NCI-H2196 treated with DMSO at 0.1 percent for 48 hours (cell line): ENCODE measurements at regions not wholly inside any gene's neighbourhood (a gene's known extent, or its start where the extent isn't known, plus 50 kb on each side); places are given as distances from the start of the nearest gene placed in this dataset.

ENCODE experiments used
- DNase-seq: peaks from one replicate; lab custom pipeline; 2025; ENCODE audit not compliant: unreplicated experiment; lab: John Stamatoyannopoulos, UW

GRCh38 chr11:15378941-15379340 lies 264.2 kb downstream of the INSC start:
- no peak for DNase-seq

DNA sequence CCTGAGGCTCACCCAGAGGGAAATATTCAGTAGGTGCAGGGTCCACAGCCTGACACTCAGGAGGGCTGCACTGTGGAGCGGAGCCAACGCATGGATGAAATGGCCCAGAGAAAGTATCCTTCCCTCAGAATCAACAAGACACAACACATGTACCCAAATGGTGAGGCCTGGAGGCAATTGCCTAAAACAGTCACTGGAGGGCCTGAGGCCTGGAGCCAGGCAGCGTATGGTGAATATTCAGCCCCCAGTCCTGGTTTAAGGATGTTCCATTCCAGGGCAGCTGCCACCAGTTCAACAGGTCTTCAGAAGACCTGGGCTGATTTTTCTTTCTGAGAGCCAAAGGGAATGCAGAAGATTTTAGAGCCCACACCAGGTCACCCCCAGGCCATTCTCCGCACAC lies 264.8 kb downstream of the INSC start:
- DNase-seq = no peak

DNA sequence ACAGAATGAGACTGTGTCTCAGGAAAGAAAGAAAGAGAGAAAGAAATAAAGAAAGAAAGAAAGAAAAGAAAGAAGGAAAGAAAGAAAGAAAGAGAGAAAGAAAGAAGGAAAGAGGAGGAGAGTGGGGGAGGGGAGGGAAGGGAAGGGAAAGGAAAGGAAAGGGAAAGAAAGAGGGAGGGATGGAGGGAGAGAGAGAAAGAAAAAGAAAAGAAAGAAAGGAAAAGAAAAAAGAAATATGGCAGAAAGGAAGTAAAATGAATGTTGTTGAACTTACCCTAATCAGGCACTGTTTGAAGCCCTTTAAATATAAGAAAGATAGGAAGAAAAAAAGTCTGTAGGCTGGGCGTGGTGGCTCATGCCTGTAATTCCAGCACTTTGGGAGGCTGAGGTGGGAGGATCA lies 276.1 kb downstream of the INSC start:
- no peak for DNase-seq

DNA sequence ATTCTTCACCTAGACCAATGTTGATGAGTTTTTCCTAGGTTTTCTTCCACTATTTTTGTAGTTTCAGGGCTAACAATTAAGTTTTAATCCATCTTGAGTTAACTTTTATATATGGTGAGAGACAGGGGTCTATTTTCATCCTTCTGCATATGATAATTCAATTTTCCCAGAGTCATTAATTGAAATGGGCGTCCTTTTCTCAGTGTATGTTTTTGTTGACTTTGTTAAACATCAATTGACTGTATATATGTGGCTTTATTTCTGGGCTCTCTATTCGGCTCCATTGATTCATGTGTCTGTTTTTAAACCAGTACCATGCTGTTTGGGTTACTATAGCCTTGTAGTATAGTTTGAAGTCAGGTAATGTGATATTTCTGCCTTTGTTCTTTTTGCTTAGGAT lies 282.1 kb downstream of the INSC start:
- no peak for DNase-seq

- DNase-seq = no peak
Measured at GRCh38 chr11:15406851-15407351, 292.2 kb downstream of the INSC start.

DNA sequence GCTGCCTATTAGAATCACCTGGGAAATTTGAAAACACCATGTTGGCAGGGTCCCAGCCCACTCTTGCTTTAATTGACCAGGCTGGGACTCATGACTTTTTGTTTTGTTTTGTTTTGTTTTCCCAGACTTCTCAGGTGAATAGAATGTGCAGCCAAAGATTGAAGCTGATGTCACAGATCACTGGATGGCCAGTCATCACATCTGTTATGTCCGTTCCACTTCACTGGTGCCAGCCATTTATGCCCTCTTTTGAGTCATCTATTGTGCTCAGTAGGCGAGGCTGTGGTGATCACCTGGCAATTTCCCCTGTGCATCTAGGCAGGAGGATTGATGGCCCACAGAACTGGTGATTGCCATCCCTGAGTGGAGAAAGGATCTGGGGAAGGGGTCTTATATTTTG lies 297.3 kb downstream of the INSC start:
- DNase-seq = no peak

DNA sequence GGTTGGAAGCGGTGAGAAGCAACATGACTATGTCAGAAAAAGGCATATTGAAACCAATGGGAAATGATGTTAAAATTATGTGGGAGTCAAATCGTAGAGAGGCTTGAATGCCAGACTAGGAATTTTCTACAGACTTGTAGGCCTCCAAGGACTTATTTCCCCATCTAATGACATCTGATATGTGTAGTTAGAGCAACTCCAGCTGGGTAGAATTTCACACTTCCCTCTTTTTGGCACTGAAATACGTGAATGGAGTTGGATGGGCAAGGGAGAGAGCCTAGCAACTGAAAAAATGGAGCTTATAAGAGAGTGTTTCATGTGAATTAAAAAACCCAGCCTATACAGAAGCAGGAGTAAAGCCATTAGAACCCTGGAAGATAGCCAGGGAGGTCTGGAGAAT lies 304.2 kb downstream of the INSC start:
- DNase-seq = no peak

- DNase-seq = no peak
Measured at GRCh38 chr11:15419696-15420095, 305.0 kb downstream of the INSC start.

- no peak for DNase-seq
Measured at GRCh38 chr11:15430381-15430780, 315.7 kb downstream of the INSC start.

GRCh38 chr11:15434529-15434928 lies 319.8 kb downstream of the INSC start:
- DNase-seq = no peak

DNA sequence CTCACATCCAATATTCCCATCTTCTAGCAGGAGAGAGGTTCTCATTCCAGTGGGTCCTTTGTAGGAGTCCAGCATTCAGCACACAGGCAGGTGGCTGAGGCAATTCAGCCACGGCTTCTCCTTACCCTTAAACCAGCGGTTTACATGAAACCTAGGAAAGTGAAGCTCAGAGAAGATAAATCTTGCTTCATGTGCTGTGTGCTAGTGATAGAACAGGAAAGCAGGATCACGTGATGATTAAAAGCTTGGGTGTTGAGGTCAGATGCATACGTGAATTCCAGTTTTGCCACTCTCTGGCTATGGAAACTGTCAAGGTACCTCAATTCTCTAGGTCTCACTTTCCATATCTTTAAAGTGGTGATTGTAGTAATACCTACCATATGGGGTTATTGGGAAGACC lies 331.6 kb downstream of the INSC start:
- DNase-seq = no peak

GRCh38 chr11:15446929-15447328 lies 332.2 kb downstream of the INSC start:
- no peak for DNase-seq

GRCh38 chr11:15451713-15452112 lies 337.0 kb downstream of the INSC start:
- DNase-seq = no peak

DNA sequence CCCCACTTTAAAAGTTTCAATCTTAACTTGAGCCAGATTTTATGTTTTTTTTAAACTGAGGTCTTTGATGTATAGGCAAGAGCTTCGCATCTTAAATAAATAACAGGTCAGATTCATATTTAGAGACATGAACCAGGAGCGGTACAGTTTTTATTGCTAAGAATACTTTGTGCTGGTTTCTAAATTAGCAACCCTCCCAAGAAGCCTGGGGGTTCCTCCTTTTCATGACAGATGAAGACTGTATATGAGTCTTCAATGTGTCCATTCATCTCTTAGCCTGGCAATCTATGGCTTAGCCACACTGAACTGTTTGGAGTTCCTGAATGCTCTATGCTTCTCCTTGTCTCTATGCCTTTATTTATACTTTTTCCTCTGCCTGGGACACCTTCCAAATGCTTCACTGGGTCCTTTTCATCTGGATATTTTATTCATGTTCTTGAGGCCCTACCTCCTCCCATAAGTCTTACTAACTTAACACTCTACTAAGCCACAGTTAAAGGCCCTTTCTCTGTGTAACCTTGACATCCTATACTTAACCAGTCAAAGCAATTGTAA lies 338.6 kb downstream of the INSC start:
- DNase-seq = no peak

DNA sequence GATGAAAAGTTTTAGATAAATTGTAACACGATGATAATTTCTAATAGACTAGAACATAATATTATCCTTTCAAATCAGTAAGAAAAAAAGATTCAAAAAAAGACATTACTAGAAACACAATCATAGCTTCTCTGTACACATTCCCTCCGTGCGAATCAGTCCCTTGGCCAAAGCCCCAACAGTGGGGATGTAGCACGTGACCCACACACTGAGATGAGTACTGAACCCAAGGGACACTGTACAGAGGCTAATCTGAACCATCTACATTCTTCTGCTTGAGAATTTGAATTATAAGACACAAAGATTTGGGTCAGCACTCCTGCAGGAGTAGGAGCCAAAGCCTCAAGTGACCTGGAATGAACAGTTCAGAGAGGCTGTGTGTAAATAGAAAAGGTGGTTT lies 353.7 kb downstream of the INSC start:
- DNase-seq = no peak

GRCh38 chr11:15471048-15471894 lies 356.5 kb downstream of the INSC start:
- no peak for DNase-seq

- DNase-seq = no peak
Measured at GRCh38 chr11:15471895-15472799, 357.4 kb downstream of the INSC start.

DNA sequence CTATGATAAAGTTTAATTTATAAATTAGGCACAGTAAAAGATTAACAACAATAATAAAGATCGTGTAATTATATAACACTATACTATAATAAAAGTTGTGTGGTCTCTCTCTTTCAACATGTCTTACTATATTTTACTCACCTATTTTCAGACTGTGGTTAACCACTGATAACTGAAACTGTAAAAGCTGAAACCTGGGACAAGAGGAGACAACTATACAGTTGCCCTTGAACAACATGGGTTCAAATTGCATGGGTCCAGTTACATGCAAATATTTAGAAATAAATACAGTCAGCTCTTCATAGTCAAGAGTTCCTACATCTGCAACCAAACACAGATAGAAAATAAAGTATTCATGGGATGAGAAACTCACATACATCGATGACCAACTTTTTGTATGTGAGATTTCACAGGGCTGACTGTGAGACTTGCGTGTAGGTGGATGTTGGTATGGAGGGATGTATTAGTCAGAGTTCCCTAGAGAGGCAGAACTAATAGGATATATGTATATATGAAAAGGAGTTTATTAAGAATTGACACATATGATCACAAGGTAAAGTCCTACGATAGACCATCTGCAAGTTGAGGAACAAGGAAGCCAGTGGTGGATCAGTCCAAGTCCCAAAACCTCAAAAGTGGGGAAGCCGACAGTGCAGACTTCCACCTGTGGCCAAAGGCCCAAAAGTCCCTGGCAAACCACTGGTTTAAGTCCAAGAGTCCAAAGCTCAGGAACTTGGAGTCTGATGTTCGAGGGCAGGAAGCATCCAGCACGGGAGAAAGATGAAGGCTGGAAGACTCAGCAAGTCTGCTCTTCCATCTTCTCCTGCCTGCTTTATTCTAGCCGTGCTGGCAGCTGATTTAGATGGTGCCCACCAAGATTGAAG lies 359.5 kb downstream of the INSC start:
- no peak for DNase-seq

GRCh38 chr11:15476371-15476917 lies 361.7 kb downstream of the INSC start:
- DNase-seq = no peak

DNA sequence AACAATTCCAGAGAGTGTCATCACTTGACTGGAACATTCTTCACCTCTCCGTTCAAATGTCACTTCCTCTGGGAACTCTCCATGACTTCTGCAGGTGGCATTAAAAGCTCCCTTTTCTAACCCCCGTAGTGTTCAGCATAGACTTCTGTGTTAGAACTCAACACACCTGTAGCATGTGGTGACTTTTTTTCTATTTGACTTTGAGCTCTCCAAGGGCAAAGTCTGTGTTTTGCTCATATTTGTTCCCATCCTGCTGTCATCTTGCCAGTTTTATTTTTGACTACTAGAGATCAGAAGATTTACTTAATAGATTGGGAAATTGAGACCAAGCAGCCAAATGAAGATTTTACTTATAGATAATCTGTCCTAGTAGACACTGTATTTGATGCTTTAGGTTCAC lies 367.1 kb downstream of the INSC start:
- no peak for DNase-seq
